Keratinocyte (primary cell): ENCODE measurements at regions not wholly inside any gene's neighbourhood (a gene's known extent, or its start where the extent isn't known, plus 50 kb on each side); places are given as distances from the start of the nearest gene placed in this dataset.

Experiments
- DNase-seq: peaks from one replicate; pipeline ENCODE4 v3.0.0-alpha.2; 2011; ENCODE audit warnings: low read depth, missing footprints, low spot score
- FAIRE-seq: peaks from 2 replicates; lab custom pipeline; 2011; peaks lifted over from hg19 to GRCh38; lab: Jason Lieb, UNC
- H2AFZ ChIP-seq: 2 replicates; pipeline ENCODE4 v1.6.0; 2012; ENCODE audit warnings: low read length, control low read depth, inconsistent platforms; ENCODE audit not compliant: control insufficient read depth
- H3K27ac ChIP-seq: 2 replicates; pipeline ENCODE4 v1.5.1; 2011; ENCODE audit warnings: low read length; ENCODE audit not compliant: control insufficient read depth, insufficient read depth
- H3K27me3 ChIP-seq: 3 replicates; pipeline ENCODE4 v1.6.0; 2011; ENCODE audit warnings: low read length; ENCODE audit not compliant: control insufficient read depth, insufficient read depth; ENCODE audit errors: extremely low read depth
- H3K36me3 ChIP-seq, 2 experiments: 2 replicates in 1 of 2; 3 replicates in 1 of 2; pipeline ENCODE4 v1.5.1; 2011; ENCODE audit warnings: low read length in 2 of 2, mild to moderate bottlenecking in 1 of 2; ENCODE audit not compliant: control insufficient read depth in 2 of 2, insufficient read depth in 2 of 2; ENCODE audit errors: extremely low read depth in 1 of 2
- H3K4me1 ChIP-seq: 3 replicates; pipeline ENCODE4 v1.5.1; 2011; ENCODE audit warnings: low read length; ENCODE audit not compliant: control insufficient read depth, insufficient read depth; ENCODE audit errors: extremely low read depth
- H3K4me2 ChIP-seq: 3 replicates; pipeline ENCODE4 v1.6.0; 2011; ENCODE audit warnings: low read depth, low read length; ENCODE audit not compliant: control insufficient read depth, insufficient read depth; ENCODE audit errors: extremely low read depth
- H3K4me3 ChIP-seq, 3 experiments: fragments of 200-600 bp in 1 of 3; sonication (generic) in 1 of 3; 2 replicates in 2 of 3; 3 replicates in 1 of 3; pipeline ENCODE4 v1.5.1; 2011 to 2016; ENCODE audit warnings: low read length in 3 of 3, mild to moderate bottlenecking in 3 of 3, control low read depth in 2 of 3, inconsistent platforms in 1 of 3, low read depth in 1 of 3, mixed read lengths in 1 of 3, mixed run types in 1 of 3, moderate library complexity in 1 of 3; ENCODE audit not compliant: control insufficient read depth in 2 of 3, insufficient read depth in 2 of 3; ENCODE audit errors: extremely low read depth in 1 of 3
- H3K79me2 ChIP-seq: 2 replicates; pipeline ENCODE4 v1.6.0; 2012; ENCODE audit warnings: low read length; ENCODE audit not compliant: control insufficient read depth, insufficient read depth
- H3K9ac ChIP-seq: 3 replicates; pipeline ENCODE4 v1.6.0; 2011; ENCODE audit warnings: low read length; ENCODE audit not compliant: control insufficient read depth, insufficient read depth; ENCODE audit errors: extremely low read depth
- H3K9me1 ChIP-seq: 3 replicates; pipeline ENCODE4 v1.6.0; 2011; ENCODE audit warnings: low read length; ENCODE audit not compliant: control insufficient read depth, insufficient read depth; ENCODE audit errors: extremely low read depth
- H3K9me3 ChIP-seq: 2 replicates; pipeline ENCODE4 v1.5.1; 2012; ENCODE audit warnings: low read depth, low read length; ENCODE audit not compliant: control insufficient read depth
- H4K20me1 ChIP-seq: 3 replicates; pipeline ENCODE4 v1.6.0; 2011; ENCODE audit warnings: low read length; ENCODE audit not compliant: control insufficient read depth, insufficient read depth; ENCODE audit errors: extremely low read depth
- CTCF ChIP-seq, 3 experiments: IDR thresholded peaks in 1 of 3; conservative IDR thresholded peaks in 1 of 3; optimal IDR thresholded peaks in 1 of 3; 2 replicates in 2 of 3; 3 replicates in 1 of 3; pipeline versions ENCODE3 to v1.5.1; 2011; ENCODE audit warnings: low read length in 3 of 3, mild to moderate bottlenecking in 3 of 3, moderate library complexity in 2 of 3, control low read depth in 1 of 3, inconsistent platforms in 1 of 3; ENCODE audit not compliant: insufficient read depth in 2 of 3; ENCODE audit errors: extremely low read depth in 1 of 3
- EZH2 ChIP-seq: IDR thresholded peaks from one replicate; pipeline ENCODE4 v1.6.1; 2012; ENCODE audit warnings: inconsistent platforms, mild to moderate bottlenecking, low read length, moderate library complexity
- dilution Hi-C: fragments of 300-500 bp; cut with MboI; formaldehyde crosslinking; loops from one replicate; pipeline ENCODE4 v1.7.0; 2020; ENCODE audit warnings: low sequenced_read_pairs; ENCODE audit not compliant: extremely low pct_ligation_motif_present

DNA sequence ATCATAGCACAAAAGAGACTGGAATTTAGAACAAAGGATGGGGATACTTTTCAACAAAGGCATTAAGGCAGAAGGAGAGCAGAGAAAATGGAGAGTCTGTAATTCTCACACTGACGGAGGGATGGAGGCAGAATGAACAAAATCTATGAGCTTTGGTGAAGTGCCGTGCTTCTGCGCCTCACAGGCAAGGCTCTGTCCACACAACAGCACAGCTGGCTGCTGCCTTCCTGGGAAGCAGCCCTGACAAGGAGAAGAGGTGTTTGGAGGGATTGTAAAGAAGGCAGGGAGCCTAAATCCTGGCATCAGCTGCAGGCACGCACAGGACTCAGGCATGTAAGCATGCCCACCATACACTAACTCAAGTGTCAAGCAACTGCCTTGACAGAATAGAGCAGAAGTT is 485.2 kb upstream of the KIF2A start:
- Histone ChIP-seq H3K27ac (no peak overlapping the region), H4K20me1 (no peaks in the 10 kb centered on the region), H3K4me3 (no peak overlapping the region), H3K27me3 (no peaks in the 10 kb centered on the region), H3K4me2 (no peak overlapping the region), H3K4me1 (peaks cover 11% of the 10 kb centered on the region), H3K9me1 (no peaks in the 10 kb centered on the region), H3K9me3 (no peaks in the 10 kb centered on the region), H3K36me3 (no peaks in the 10 kb centered on the region), H3K79me2 (no peaks in the 10 kb centered on the region), H3K9ac (no peak overlapping the region), H2AFZ (no peak overlapping the region)
- DNase-seq (no peak), FAIRE-seq (no peak)
- dilution Hi-C loops: no loop called here
- TF ChIP-seq CTCF (optimal IDR thresholded peaks at IDR 0.05 in 1 of 3, IDR thresholded peaks at IDR 0.05 in 1 of 3, conservative IDR thresholded peaks at IDR 0.05 in 1 of 3; ENCODE audit: extremely low read depth in 1 of 3, insufficient read depth in 2 of 3, low read length in 3 of 3): no peak
- TF ChIP-seq EZH2: no peak

- H3K27me3 ChIP-seq: no peaks in the 10 kb centered on the region
Measured at GRCh38 chr5:61821561-61821960, 484.4 kb upstream of the KIF2A start.

More at GRCh38 chr5:61821561-61821960, 484.4 kb upstream of the KIF2A start:
- dilution Hi-C loops: no loop called here
- Histone ChIP-seq H3K4me2 (no peak overlapping the region), H3K4me1 (peaks cover 11% of the 10 kb centered on the region), H3K9ac (no peak overlapping the region), H3K36me3 (no peaks in the 10 kb centered on the region), H3K27ac (no peak overlapping the region), H4K20me1 (no peaks in the 10 kb centered on the region), H3K9me3 (no peaks in the 10 kb centered on the region), H3K4me3 (no peak overlapping the region), H3K79me2 (no peaks in the 10 kb centered on the region), H3K9me1 (no peaks in the 10 kb centered on the region), H2AFZ (no peak overlapping the region)
- TF ChIP-seq EZH2 (no peak), CTCF (optimal IDR thresholded peaks at IDR 0.05 in 1 of 3, IDR thresholded peaks at IDR 0.05 in 1 of 3, conservative IDR thresholded peaks at IDR 0.05 in 1 of 3; ENCODE audit: extremely low read depth in 1 of 3, insufficient read depth in 2 of 3, low read length in 3 of 3) (no peak)
- no peak for FAIRE-seq
- DNase-seq: no peak
